Skeletal muscle tissue (tissue), 3 donors: ENCODE measurements at regions not wholly inside any gene's neighbourhood (a gene's known extent, or its start where the extent isn't known, plus 50 kb on each side); places are given as distances from the start of the nearest gene placed in this dataset.
"Not testable (repeated sequence)": the region's sequence is repeated elsewhere in the genome, so short reads cannot be mapped to it uniquely, and the experiment has no call there.

Source experiments
- H3K27ac ChIP-seq: one replicate; pipeline ENCODE4 v1.7.0; 2013; ENCODE audit warnings: mild to moderate bottlenecking, low read depth, low read length, inconsistent platforms
- H3K27me3 ChIP-seq, 3 donors: one replicate each; pipeline ENCODE4 v1.7.0; 2013; ENCODE audit warnings: low read length in 3 of 3; ENCODE audit not compliant: control insufficient read depth in 3 of 3, insufficient read depth in 3 of 3
- H3K36me3 ChIP-seq, 3 donors: one replicate each; pipeline ENCODE4 v1.7.0; 2013; ENCODE audit warnings: low read length in 3 of 3; ENCODE audit not compliant: control insufficient read depth in 3 of 3, insufficient read depth in 3 of 3
- H3K4me1 ChIP-seq, 3 donors: one replicate each; pipeline ENCODE4 v1.7.0; 2013; ENCODE audit warnings: low read length in 3 of 3, mild to moderate bottlenecking in 3 of 3; ENCODE audit not compliant: control insufficient read depth in 3 of 3, insufficient read depth in 3 of 3
- H3K4me3 ChIP-seq, 3 donors: one replicate each; pipeline ENCODE4 v1.7.0; 2013; ENCODE audit warnings: low read length in 3 of 3
- H3K9ac ChIP-seq, 3 donors: one replicate each; pipeline ENCODE4 v1.7.0; 2013; ENCODE audit warnings: low read length in 3 of 3, mild to moderate bottlenecking in 3 of 3, moderate library complexity in 2 of 3, low read depth in 1 of 3
- H3K9me3 ChIP-seq, 3 donors: one replicate each; pipeline ENCODE4 v1.7.0; 2013; ENCODE audit warnings: low read length in 3 of 3; ENCODE audit not compliant: control insufficient read depth in 3 of 3
- donor health status: Osteomylitis.

- Histone ChIP-seq H3K27me3 (peaks cover 0 to 19% (median 4%) of the 10 kb centered on the region in 3 donors), H3K4me3 (no peak overlapping the region)
These were observed 199.8 kb downstream of the DLL1 start for GRCh38 chr6:170091000-170091638.

GRCh38 chr6:170090561-170090960 is 200.3 kb downstream of the DLL1 start:
- no peak overlapping the region for H3K4me3 ChIP-seq
- H3K9me3 ChIP-seq = no peaks in the 10 kb centered on the region
- H3K9ac ChIP-seq = no peak overlapping the region
- H3K4me1 ChIP-seq = peaks cover 0 to 15% (median 2%) of the 10 kb centered on the region in 3 donors
- peaks cover 0 to 19% (median 4%) of the 10 kb centered on the region in 3 donors for H3K27me3 ChIP-seq
- H3K27ac ChIP-seq = no peak overlapping the region
- H3K36me3 ChIP-seq = no peaks in the 10 kb centered on the region

More at GRCh38 chr6:170091000-170091638, 199.8 kb downstream of the DLL1 start:
- Histone ChIP-seq H3K4me1 (peaks cover 1 to 20% (median 2%) of the 10 kb centered on the region in 3 donors), H3K36me3 (no peaks in the 10 kb centered on the region), H3K27ac (no peak overlapping the region), H3K9me3 (no peaks in the 10 kb centered on the region), H3K9ac (no peak overlapping the region)

GRCh38 chr6:170089963-170090362 is 200.9 kb downstream of the DLL1 start:
- H3K27me3 ChIP-seq = peaks cover 0 to 19% (median 4%) of the 10 kb centered on the region in 3 donors
- H3K4me1 ChIP-seq = peaks cover 0 to 10% (median 2%) of the 10 kb centered on the region in 3 donors
- H3K4me3 ChIP-seq = no peak overlapping the region
- H3K36me3 ChIP-seq = no peaks in the 10 kb centered on the region
- no peak overlapping the region for H3K9ac ChIP-seq
- no peak overlapping the region for H3K27ac ChIP-seq
- H3K9me3 ChIP-seq = no peaks in the 10 kb centered on the region

DNA sequence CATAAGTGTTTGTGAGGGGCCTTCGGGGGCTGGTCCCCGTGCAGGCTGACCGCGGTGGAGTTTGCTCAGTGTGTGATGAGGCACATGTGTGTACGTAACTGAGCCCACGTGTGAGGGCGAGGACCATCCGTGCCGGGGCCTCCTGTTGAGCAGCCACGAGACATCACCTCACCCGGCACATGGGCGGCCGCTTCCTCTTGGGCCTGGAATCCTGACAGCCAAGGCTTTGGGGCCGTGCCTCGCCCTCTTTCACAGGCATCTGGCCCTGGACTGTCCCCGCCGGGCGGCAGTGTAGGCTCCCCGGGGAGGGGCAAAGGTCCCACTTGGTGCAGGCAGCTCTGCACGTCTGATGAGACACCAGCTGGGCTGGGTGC is 202.3 kb downstream of the DLL1 start:
- Histone ChIP-seq H3K9me3 (no peaks in the 10 kb centered on the region), H3K27ac (no peak overlapping the region), H3K36me3 (no peaks in the 10 kb centered on the region), H3K4me3 (no peak overlapping the region), H3K9ac (no peak overlapping the region), H3K4me1 (peaks cover 0 to 10% (median 2%) of the 10 kb centered on the region in 3 donors), H3K27me3 (peaks cover 0 to 12% (median 4%) of the 10 kb centered on the region in 3 donors)

GRCh38 chr6:170087941-170088581 is 202.8 kb downstream of the DLL1 start:
- Histone ChIP-seq H3K4me3 (no peak overlapping the region), H3K4me1 (peaks cover 0 to 10% (median 2%) of the 10 kb centered on the region in 3 donors)

GRCh38 chr6:170087421-170087780 is 203.5 kb downstream of the DLL1 start:
- not testable (repeated sequence) for H3K4me3 ChIP-seq, H3K4me1 ChIP-seq, H3K27me3 ChIP-seq, H3K9ac ChIP-seq, H3K27ac ChIP-seq, H3K36me3 ChIP-seq, H3K9me3 ChIP-seq

More at GRCh38 chr6:170087941-170088581, 202.8 kb downstream of the DLL1 start:
- H3K9me3 ChIP-seq = no peaks in the 10 kb centered on the region
- peaks cover 0 to 7% (median 4%) of the 10 kb centered on the region in 3 donors for H3K27me3 ChIP-seq
- no peak overlapping the region for H3K27ac ChIP-seq
- no peak overlapping the region for H3K9ac ChIP-seq
- no peaks in the 10 kb centered on the region for H3K36me3 ChIP-seq

GRCh38 chr6:170086639-170087420 is 204.0 kb downstream of the DLL1 start:
- Histone ChIP-seq H3K9me3 (no peaks in the 10 kb centered on the region), H3K36me3 (no peaks in the 10 kb centered on the region), H3K9ac (no peak overlapping the region), H3K27ac (no peak overlapping the region), H3K4me1 (peaks cover 2 to 13% (median 2%) of the 10 kb centered on the region in 3 donors), H3K4me3 (no peak overlapping the region), H3K27me3 (peaks cover 0 to 3% (median 0%) of the 10 kb centered on the region in 3 donors)

- no peaks in the 10 kb centered on the region for H3K9me3 ChIP-seq
- H3K27me3 ChIP-seq = peaks cover 0 to 5% (median under 1%) of the 10 kb centered on the region in 3 donors
- H3K27ac ChIP-seq = no peak overlapping the region
- no peak overlapping the region for H3K4me3 ChIP-seq
- no peaks in the 10 kb centered on the region for H3K36me3 ChIP-seq
- peaks cover 7 to 21% (median 7%) of the 10 kb centered on the region in 3 donors for H3K4me1 ChIP-seq
- H3K9ac ChIP-seq = no peak overlapping the region
These were observed 205.1 kb downstream of the DLL1 start for GRCh38 chr6:170085475-170086401.

- Histone ChIP-seq H3K4me3 (no peak overlapping the region), H3K27ac (no peak overlapping the region), H3K4me1 (peaks cover 7 to 14% (median 7%) of the 10 kb centered on the region in 3 donors), H3K9me3 (no peaks in the 10 kb centered on the region), H3K36me3 (no peaks in the 10 kb centered on the region), H3K27me3 (peaks cover 0 to 9% (median 6%) of the 10 kb centered on the region in 3 donors), H3K9ac (no peak overlapping the region)
These were observed 206.6 kb downstream of the DLL1 start for GRCh38 chr6:170084166-170084730.
